GM21786 (cell line): ENCODE measurements at regions not wholly inside any gene's neighbourhood (a gene's known extent, or its start where the extent isn't known, plus 50 kb on each side); places are given as distances from the start of the nearest gene placed in this dataset.
"Not testable (repeated sequence)": the region's sequence is repeated elsewhere in the genome, so short reads cannot be mapped to it uniquely, and the experiment has no call there.

Experiments
- ATAC-seq: cut with Tn5 transposase; IDR thresholded peaks from one replicate; pipeline ENCODE4 v1.9.1; 2021; ENCODE audit not compliant: unreplicated experiment

DNA sequence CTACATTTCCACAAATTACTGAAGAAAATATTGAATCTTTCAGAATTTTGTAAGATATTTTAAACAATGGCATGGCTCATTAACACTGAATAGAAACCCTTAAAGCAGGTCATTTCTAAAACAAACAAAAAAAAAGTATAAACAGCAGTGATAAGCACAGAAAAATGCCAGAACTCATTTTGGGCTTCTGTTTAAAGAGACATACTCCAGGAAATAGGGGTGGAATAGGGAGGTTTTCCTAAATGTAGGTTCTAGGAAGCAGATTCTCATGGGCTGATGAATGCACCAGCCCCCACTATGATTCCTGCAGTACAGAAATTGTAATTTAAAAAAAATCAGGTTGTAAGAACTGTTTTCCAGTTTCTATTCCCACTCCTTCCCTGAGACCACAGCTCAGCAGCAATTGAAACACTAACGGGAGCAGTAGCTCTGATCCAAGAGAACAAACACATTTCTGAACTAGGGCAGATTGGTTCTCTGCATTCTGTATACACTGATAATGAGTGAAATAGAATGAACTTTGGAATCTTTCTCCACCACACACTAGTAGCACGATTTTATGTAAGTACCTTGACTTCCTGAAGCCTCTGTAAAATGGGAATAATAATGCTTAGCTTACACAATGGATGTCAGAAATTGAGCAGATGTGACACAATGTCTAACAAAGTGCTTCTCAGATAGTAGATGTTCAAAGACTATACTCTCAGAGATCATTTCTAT lies 115.6 kb upstream of the TMTC1 start:
- ATAC-seq: no peak

DNA sequence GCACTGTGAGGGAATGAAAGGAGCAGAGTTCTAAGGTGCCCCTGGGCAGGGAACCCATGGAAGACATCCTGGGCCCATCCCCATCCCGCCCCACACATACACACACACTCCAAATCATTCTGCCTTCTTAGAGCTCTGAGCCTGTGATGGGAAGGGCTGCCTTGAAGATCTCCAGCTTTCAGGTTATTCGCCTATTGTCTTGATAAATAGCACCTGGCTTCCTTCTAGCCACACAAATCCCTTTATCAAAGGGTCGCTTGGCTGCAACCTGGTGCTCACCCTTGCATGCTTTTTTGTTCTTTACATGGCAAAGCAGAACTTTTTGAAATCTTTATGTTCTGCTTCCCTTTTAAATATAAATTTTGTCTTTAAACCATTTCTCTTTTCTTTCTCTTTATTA lies 112.2 kb upstream of the TMTC1 start:
- ATAC-seq: no peak

DNA sequence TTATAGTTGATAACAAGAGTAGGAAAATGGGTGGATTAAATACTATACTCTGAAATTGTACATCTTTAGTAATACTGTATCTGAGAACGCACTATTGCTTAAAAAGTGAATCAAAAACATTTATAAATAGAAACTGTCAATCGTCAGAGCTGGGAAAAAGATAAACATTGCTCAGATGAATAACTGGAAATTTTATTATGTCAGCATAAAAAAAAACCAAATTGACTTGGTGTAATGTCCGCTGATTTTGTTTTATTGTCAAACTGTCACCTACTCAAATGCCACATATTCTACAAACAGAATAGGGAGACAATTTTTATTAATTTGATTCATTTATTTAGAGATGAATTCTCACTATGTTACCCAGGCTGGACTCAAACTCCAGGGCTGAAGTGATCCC lies 109.3 kb upstream of the TMTC1 start:
- ATAC-seq: no peak

DNA sequence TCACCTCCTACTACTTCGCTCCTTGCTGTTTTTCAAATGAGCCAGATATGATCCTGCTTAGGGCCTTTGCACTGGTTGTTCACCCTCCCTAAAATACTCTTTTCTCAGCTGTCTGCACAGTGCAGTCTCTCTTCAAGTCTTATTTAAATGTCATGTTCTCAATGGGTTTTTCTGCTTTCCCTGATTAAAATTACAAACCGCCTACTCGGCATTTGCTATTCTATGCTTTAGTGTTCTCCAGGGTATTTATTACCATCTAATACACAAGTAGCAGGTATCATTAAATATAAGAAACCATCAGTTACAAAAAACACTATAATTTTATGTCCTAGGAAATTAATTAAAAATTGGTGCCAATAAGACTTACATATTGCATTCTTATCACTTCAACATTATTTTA lies 108.0 kb upstream of the TMTC1 start:
- no peak for ATAC-seq

DNA sequence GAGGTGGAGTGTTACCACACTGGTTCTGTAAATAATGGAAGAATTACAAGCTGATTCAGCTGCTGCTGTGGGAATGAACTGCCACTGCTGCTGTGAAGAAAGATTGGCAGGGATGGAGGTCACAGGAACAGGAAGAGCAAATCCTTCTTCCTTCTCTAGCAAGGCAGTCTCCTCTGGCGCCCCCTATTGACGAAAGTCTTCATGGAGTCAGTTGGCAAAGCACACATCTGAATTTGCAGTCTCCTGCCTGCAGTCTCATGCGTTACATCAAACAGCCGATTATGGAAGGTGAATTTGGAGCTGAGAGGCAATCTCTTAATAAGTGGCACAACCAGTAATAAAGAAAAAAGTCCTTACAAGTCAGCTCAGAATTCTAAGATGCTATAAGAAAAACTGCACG lies 106.0 kb upstream of the TMTC1 start:
- no peak for ATAC-seq

DNA sequence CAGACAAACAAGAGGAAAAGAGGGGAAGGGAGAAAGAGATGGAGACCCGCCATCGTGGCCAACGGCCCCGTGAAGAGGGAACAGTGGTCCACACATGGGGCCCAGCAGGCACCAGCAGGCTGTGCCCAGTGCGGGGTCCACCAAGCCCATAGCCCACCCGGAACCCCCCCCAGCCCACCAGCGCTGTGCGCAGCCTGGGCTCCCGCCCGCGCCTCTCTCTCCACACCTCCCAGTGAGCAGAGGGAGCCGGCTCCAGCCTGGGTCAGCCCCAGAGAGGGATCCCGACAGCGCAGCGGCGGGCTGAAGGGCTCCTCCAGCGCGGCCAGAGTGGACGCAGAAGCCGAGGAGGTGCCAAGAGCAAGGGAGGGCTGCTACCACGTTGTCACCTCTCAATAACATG lies 105.0 kb upstream of the TMTC1 start:
- ATAC-seq: no peak

DNA sequence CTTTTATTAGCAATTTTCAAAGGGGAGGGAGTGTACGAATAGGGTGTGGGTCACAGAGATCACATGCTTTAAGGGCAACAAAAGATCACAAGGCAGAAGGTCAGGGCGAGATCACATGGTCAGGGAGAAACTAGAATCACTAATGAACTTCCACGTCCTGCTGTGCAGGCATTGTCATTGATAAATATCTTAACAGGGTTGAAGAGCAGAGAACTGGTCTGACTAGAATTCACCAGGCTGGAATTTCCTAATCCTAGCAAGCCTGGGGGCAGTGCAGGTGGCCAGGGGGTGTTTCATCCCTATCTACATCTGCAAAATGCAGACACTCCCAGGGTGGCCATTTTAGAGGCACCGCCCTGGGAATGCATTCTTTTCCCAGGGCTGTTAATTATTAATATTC lies 101.2 kb upstream of the TMTC1 start:
- ATAC-seq: not testable (repeated sequence)

DNA sequence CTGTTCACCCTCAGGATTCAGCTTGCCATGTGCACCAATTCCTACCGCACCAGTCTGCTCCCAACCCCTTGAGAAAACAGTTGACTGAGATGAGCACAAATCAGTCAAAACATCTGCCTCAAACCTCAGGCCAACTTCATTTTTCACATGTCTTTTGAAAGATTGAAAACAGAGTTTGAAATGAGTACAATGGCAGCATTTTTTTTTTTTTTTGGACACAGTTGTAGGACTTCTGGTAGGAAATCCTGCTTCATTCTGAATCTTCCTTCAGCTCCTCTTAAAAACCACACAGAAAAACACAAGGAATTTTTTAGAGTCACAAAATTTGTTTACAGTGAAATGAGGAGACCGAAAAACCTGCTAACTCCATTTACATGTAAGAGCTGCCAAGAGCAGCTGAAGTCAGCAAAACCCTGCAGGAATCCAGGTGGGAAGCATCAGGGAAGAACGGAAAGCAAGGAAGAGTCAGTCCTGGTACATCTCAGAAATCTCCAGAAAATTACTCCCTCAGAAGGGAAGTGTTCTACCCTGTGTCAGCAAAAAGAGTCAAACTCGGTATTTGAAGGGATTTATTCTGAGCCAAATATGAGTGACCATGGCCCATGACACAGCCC lies 100.3 kb upstream of the TMTC1 start:
- ATAC-seq: no peak

DNA sequence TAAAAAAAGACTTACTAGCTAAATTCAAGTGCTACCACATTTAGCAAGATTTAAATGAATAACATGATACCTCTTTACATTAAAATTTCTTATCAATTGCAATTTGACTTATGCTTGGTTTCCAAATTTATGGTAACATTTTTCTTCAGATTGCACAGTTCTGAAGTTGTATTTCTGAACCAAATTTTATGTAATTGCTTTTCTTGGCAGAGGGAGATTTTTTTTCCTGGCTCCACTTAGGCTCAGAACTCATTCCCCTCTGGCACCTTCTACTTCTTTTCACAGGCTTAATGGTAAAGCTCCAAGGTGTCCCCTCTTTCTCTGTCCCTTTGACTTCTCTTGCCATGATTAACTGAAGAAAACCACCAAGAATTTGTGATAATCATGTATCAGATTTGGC lies 99.8 kb upstream of the TMTC1 start:
- ATAC-seq: no peak

DNA sequence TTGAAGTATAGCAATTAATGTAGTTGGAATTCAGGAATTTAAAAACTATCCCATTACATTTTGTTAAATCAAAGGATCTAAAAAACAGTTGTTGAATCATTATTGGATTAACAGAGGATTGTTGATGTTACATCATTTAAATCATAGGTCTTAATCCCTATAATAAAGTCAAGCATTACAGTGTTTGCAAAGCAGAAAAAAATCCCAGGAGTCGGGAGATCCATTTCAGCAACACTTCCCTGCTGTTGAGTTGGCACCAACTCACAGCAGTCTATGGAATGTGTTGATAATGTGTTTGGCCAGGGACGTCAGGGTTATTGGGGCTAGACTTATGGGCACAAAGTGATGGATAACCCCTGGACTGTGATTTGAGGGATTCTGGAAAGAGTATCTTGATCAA lies 99.1 kb upstream of the TMTC1 start:
- ATAC-seq: no peak

DNA sequence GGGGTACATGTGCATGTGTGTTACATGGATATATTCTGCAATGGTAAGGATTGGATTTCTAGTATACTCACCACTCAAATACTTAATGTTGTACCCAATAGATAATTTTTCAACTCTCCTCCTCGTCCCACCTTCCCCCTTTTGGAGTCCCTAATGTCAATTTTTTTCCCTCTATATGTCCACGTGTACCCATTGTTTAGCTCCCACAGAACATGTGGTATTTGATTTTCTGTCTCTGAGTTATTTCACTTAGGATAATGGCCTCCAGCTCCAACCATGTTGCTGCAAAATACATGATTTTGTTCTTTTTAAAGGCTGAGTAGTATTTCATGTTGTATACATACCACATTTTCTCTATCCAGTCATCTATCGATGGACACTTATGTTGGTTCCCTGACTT lies 97.2 kb upstream of the TMTC1 start:
- ATAC-seq: no peak

DNA sequence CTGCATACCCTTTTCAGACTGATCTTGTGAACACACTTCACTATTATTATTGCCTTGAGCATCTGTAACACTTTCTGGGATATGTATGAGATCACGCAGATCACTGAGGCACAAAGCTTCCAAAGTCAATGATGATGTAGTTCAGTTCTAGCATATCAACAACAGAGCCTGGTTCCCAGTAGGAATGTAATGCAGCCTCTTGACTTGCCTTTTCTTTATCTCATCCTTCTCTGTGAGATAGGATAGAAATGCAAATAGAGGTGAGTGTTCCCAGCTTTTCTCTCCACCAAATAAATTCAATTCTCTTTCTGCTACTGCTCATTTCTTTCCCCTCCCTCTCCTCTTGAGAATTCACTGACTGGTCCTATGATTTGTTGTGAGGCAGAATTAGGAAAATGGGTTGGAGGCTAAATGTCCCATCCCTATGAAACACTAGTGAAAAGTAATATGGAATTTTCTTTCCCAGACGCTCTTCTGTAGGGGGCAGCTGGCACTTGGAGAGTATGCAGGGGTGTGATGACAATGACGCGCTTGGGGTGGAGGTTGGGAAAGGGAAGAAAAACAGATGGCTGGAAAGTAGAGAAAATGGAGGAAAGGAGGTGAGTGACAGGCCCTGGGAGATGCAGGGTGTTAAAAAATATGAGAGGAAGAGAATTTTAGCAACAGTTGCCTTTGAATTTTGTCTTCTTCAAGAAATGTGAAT lies 96.0 kb upstream of the TMTC1 start:
- ATAC-seq: no peak

DNA sequence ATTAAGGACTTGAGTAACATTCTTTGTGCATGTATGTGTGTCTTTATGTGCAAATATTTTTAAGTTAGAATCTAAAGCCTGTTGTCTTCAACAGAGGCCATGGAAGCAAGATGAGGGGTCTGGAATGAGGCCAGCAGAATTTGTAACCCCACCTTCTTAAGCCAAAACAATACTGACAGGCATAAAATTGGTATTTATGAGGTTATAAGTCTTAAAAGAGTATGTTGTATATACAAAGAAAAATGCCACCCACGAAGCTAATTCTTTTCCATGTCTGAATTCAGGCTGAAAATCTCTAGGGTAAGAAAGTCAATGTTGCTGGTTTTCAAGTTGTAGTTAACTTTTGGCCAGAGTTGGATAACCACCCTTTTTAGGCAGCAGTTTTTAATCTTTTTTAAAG lies 86.2 kb upstream of the TMTC1 start:
- ATAC-seq: no peak

DNA sequence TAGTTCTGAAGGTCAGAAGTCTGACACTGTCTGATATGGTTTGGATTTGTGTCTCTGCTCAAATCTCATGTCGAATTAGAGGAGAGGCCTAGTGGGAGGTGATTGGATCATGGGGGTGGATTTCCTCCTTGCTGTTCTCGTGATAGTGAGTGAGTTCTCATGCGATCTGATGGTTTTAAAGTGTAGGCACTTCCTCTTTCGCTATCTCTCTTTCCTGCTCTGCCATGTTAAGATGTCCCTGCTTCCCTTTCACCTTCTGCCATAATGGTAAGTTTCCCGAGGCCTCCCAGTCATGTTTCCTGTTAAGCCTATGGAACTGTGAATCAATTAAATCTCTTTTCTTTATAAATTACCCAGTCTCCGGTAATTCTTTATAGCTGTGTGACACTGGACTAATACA lies 84.1 kb upstream of the TMTC1 start:
- ATAC-seq: no peak

DNA sequence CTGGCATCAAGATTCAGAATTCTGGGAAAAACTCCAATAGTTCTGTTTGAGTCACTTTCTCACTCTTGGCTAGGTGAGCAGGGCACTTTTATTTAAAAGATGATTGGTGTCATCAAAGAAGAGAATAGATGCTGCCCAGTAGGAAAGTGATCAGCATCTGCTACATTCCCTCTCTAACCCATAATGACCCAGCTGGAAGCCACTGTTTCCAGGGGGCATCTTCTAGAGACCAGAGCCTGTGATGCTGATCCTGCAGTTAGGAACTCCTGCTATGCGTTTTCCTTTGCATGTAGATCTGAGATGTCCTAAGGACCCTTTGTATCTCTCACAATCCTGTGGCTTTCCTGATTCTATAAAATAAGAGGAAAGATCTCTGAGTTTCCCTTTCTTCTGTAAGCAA lies 79.9 kb upstream of the TMTC1 start:
- no peak for ATAC-seq

DNA sequence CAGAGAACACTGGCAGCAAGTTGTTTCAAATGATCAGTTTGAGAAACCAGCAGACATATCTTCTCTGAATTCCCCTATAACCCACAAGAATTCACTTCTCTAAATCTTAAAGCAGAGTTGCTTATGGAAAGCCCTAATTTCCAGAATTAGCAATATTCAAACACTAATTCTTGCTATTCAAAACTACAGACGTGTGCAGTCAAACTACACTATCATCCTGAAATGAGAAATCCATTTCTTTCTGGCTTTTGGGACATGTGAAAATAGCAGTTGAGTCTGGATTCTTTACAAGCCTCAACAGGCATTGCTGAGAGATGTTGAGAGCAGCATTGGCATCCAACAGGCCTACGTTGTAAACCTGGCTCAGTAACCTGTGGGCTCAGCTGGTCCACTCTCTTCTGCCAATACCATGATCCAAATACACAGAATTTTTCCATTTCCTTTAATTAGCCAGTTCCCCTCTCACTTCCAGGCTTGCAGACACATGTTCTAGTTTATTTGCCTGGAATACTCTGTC lies 74.6 kb upstream of the TMTC1 start:
- no peak for ATAC-seq

DNA sequence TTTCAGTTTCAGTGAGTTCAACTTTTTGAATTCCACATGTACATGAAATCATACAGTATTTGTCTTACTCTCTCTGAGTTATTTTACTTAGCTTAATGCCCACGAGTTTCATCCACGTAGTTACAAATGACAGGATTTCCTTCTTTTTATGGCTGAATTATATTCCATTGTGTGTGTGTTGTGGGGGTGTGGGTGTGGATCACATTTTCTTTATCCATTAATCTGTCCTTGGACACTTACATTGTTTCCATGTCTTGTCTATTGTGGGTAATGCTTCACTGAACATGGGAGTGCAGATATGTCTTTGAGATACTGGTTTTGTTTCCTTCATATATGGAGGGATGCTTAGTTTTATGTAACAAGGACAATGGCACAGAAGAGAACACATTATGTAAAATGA lies 63.5 kb upstream of the TMTC1 start:
- ATAC-seq: no peak

DNA sequence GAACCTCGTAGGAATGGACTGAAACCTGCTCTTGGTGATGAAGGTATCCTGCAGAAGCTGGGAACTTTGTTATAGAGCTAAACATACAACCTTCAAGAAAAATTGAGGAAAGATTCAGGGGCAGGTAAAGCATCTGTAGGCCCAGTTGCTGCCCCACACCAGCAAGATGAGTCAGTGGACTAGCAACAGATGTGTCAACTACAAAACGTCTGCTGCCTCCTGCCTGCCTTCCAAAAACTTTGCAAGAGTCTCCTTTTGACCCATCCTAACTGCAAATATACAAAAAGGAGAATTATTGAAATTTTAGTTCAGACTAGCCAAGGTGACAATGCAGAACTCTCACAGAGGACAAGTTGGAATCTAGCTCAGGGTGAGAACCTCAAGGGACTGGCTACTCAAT lies 60.9 kb upstream of the TMTC1 start:
- ATAC-seq: no peak

DNA sequence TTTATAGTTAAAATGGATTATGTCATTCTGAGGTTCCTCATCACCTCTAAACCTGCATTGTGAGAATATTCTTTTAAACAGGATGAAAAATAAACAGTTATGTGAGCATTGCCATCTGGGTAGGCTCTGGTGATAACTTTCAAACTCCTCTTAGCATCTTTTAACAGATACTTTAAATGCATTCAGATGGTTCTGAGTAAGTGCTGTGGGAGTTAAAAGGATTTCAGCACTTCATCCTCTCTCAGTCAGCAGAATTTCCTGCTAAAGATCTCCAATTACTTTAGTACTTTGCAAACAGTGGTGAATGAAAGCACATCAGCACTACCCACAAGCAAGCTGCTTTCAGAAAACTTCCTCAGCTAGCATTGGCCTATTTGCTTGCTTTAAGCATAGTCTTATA lies 59.3 kb upstream of the TMTC1 start:
- no peak for ATAC-seq

DNA sequence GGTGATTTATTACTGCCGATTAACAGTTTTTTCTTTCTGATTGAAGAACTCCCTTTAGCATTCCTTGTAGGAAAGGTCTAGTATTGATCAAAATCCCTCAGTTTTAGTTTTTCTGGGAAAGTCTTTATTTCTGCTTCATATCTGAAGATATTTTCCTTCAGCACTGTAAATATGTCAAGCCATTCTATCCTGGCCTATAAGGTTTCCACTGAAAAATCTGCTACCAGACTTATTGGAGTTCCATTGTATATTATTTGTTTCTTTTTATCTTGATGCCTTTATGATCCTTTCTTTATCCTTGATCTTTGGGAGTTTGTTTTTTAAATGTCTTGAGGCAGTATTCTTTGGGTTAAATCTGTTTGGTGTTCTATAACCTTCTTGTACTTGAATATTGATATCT lies 55.0 kb upstream of the TMTC1 start:
- ATAC-seq: no peak
